ENCODE measurements at regions not wholly inside any gene's neighbourhood (a gene's known extent, or its start where the extent isn't known, plus 50 kb on each side); places are given as distances from the start of the nearest gene placed in this dataset.

GRCh38 chr2:21658269-21658668 lies 534.5 kb downstream of the TDRD15 start:
- Histone ChIP-seq H3K4me1 (ENCODE audit: insufficient read depth) (peaks cover 2% of the 10 kb centered on the region), H3K27ac (no peak overlapping the region), H3K4me3 (no peak overlapping the region), H3K9me3 (no peaks in the 10 kb centered on the region), H3K27me3 (no peaks in the 10 kb centered on the region), H3K36me3 (no peaks in the 10 kb centered on the region)
- intact Hi-C loops (cut with DNase I) = no loop called here
- WGBS, 3 donors = 47 to 100% (median 92%) methylated on average over 1 of the region's 1 CpG
- no peak for DNase-seq
- TF ChIP-seq CTCF (IDR thresholded peaks at IDR 0.05) = no peak
- TF ChIP-seq EP300 (IDR thresholded peaks at IDR 0.05) = no peak
- no peak for TF ChIP-seq POLR2A (IDR thresholded peaks at IDR 0.05)

- no peak for DNase-seq
- Histone ChIP-seq H3K4me1 (ENCODE audit: insufficient read depth) (peaks cover 2% of the 10 kb centered on the region), H3K9me3 (no peaks in the 10 kb centered on the region), H3K27ac (no peak overlapping the region), H3K36me3 (no peaks in the 10 kb centered on the region), H3K27me3 (no peaks in the 10 kb centered on the region), H3K4me3 (no peak overlapping the region)
- TF ChIP-seq POLR2A (IDR thresholded peaks at IDR 0.05) (no peak), EP300 (IDR thresholded peaks at IDR 0.05) (no peak), CTCF (IDR thresholded peaks at IDR 0.05) (no peak)
- 51 to 59% (median 57%) methylated on average over 8 of the region's 8 CpGs for WGBS, 3 donors
- intact Hi-C loops (cut with DNase I) = no loop called here
Observed at GRCh38 chr2:21658907-21659477, 535.2 kb downstream of the TDRD15 start.

GRCh38 chr2:21664083-21664482 lies 540.3 kb downstream of the TDRD15 start:
- no peaks in the 10 kb centered on the region for H3K36me3 ChIP-seq
- H3K4me1 ChIP-seq (ENCODE audit: insufficient read depth) = no peaks in the 10 kb centered on the region
- no peak overlapping the region for H3K27ac ChIP-seq
- intact Hi-C loops (cut with DNase I) = no loop called here
- no peak overlapping the region for H3K4me3 ChIP-seq
- no peak for DNase-seq
- TF ChIP-seq EP300 (IDR thresholded peaks at IDR 0.05) (no peak), POLR2A (IDR thresholded peaks at IDR 0.05) (no peak), CTCF (IDR thresholded peaks at IDR 0.05) (no peak)
- WGBS, 3 donors = 80 to 90% (median 86%) methylated on average over 7 of the region's 7 CpGs
- no peaks in the 10 kb centered on the region for H3K9me3 ChIP-seq
- H3K27me3 ChIP-seq = no peaks in the 10 kb centered on the region

GRCh38 chr2:21667638-21668037 lies 543.9 kb downstream of the TDRD15 start:
- 91 to 96% (median 93%) methylated on average over 5 of the region's 5 CpGs for WGBS, 3 donors
- H3K27ac ChIP-seq = no peak overlapping the region
- intact Hi-C loops (cut with DNase I) = no loop called here
- H3K4me3 ChIP-seq = no peak overlapping the region
- TF ChIP-seq POLR2A (IDR thresholded peaks at IDR 0.05) (no peak), CTCF (IDR thresholded peaks at IDR 0.05) (no peak), EP300 (IDR thresholded peaks at IDR 0.05) (no peak)
- no peak for DNase-seq
- no peaks in the 10 kb centered on the region for H3K4me1 ChIP-seq (ENCODE audit: insufficient read depth)
- no peaks in the 10 kb centered on the region for H3K9me3 ChIP-seq
- H3K36me3 ChIP-seq = no peaks in the 10 kb centered on the region
- no peaks in the 10 kb centered on the region for H3K27me3 ChIP-seq

Data from ovary (tissue), 7 donors.